Osteoblast (primary cell): ENCODE measurements at regions not wholly inside any gene's neighbourhood (a gene's known extent, or its start where the extent isn't known, plus 50 kb on each side); places are given as distances from the start of the nearest gene placed in this dataset.

ENCODE experiments used
- DNase-seq: peaks from one replicate; pipeline ENCODE4 v3.0.0; 2011; ENCODE audit warnings: low spot score, mixed read lengths; ENCODE audit not compliant: insufficient read length; ENCODE audit errors: missing footprints
- H2AFZ ChIP-seq: 2 replicates; pipeline ENCODE4 v1.6.0; 2011; ENCODE audit warnings: mild to moderate bottlenecking, low read length
- H3K27ac ChIP-seq: 2 replicates; pipeline ENCODE4 v1.5.1; 2011; ENCODE audit warnings: mild to moderate bottlenecking, low read depth, low read length, moderate library complexity
- H3K27me3 ChIP-seq: 2 replicates; pipeline ENCODE4 v1.6.0; 2012; ENCODE audit warnings: mild to moderate bottlenecking, control low read depth, inconsistent platforms, low read length, moderate library complexity; ENCODE audit not compliant: insufficient read depth
- H3K36me3 ChIP-seq: 2 replicates; pipeline ENCODE4 v1.5.1; 2011; ENCODE audit warnings: mild to moderate bottlenecking, low read length, control low read depth, moderate library complexity; ENCODE audit not compliant: insufficient read depth
- H3K4me1 ChIP-seq: 2 replicates; pipeline ENCODE4 v1.5.1; 2011; ENCODE audit warnings: mild to moderate bottlenecking, low read length, control low read depth, moderate library complexity; ENCODE audit not compliant: insufficient read depth
- H3K4me2 ChIP-seq: 2 replicates; pipeline ENCODE4 v1.6.0; 2011; ENCODE audit warnings: mild to moderate bottlenecking, low read length; ENCODE audit not compliant: insufficient read depth
- H3K4me3 ChIP-seq: fragments of 200-600 bp; sonication (generic); 3 replicates; pipeline ENCODE4 v1.5.1; 2012; ENCODE audit warnings: mild to moderate bottlenecking, low read length, inconsistent platforms; ENCODE audit not compliant: insufficient read depth
- H3K79me2 ChIP-seq: 2 replicates; pipeline ENCODE4 v1.6.0; 2012; ENCODE audit warnings: mild to moderate bottlenecking, low read length, control low read depth, inconsistent platforms; ENCODE audit not compliant: insufficient read depth
- H3K9me3 ChIP-seq: 2 replicates; pipeline ENCODE4 v1.5.1; 2011; ENCODE audit warnings: low read depth, low read length, control low read depth
- H4K20me1 ChIP-seq: 2 replicates; pipeline ENCODE4 v1.6.0; 2012; ENCODE audit warnings: mild to moderate bottlenecking, low read length, control low read depth; ENCODE audit not compliant: insufficient read depth
- TF ChIP-seq, protein P1 (sequence below): IDR thresholded peaks from 2 replicates; pipeline ENCODE4 v1.5.1; 2011; ENCODE audit warnings: mild to moderate bottlenecking, low read depth, low read length, moderate library complexity; ENCODE audit errors: extremely low read depth

- no peak overlapping the region for H2AFZ ChIP-seq
- no peaks in the 10 kb centered on the region for H3K27me3 ChIP-seq
- no peak overlapping the region for H3K27ac ChIP-seq
- peaks cover 39% of the 10 kb centered on the region for H3K4me1 ChIP-seq
- no peaks in the 10 kb centered on the region for H3K9me3 ChIP-seq
- H3K4me3 ChIP-seq, result no peak overlapping the region
- no peak for DNase-seq
- no peak overlapping the region for H3K4me2 ChIP-seq
- peaks cover 39% of the 10 kb centered on the region for H3K36me3 ChIP-seq
- H3K79me2 ChIP-seq, result peaks cover 66% of the 10 kb centered on the region
- no peaks in the 10 kb centered on the region for H4K20me1 ChIP-seq
- TF ChIP-seq, protein P1, sequence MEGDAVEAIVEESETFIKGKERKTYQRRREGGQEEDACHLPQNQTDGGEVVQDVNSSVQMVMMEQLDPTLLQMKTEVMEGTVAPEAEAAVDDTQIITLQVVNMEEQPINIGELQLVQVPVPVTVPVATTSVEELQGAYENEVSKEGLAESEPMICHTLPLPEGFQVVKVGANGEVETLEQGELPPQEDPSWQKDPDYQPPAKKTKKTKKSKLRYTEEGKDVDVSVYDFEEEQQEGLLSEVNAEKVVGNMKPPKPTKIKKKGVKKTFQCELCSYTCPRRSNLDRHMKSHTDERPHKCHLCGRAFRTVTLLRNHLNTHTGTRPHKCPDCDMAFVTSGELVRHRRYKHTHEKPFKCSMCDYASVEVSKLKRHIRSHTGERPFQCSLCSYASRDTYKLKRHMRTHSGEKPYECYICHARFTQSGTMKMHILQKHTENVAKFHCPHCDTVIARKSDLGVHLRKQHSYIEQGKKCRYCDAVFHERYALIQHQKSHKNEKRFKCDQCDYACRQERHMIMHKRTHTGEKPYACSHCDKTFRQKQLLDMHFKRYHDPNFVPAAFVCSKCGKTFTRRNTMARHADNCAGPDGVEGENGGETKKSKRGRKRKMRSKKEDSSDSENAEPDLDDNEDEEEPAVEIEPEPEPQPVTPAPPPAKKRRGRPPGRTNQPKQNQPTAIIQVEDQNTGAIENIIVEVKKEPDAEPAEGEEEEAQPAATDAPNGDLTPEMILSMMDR, result no peak
Observed at GRCh38 chr14:71654810-71655209, 277.4 kb upstream of the RGS6 start.

DNA sequence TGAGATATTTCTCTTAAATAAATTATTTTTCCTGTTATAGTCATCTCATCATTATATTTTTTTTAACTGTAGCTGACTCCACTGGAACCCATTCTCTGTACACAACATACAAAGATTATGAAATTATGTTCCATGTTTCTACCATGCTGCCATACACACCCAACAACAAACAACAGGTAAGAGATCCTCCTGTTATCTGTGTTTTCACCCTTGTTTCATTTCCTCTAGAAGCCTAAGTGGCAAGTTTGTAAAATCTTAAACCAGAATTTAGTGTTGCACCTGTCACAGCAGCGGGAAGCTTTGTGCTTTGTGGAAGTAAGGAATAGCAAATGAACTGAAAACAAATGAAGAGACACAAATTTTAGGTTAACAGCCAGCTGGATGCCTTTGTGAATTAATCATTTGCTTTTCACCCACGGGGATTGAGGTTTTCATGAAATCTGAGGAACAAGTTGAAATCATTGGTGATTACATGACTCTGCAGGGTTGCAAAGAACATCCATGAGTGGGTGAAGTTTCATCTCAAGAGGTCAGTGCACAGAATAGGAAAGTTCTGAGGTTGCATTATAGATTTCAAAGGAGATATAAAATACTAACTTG, 273.9 kb upstream of the RGS6 start:
- DNase-seq, result no peak
- H3K27me3 ChIP-seq, result no peaks in the 10 kb centered on the region
- no peaks in the 10 kb centered on the region for H3K9me3 ChIP-seq
- H3K79me2 ChIP-seq, result peaks cover 49% of the 10 kb centered on the region
- TF ChIP-seq, protein P1, result no peak
- H3K4me2 ChIP-seq, result peak overlapping the region; percentile 37
- H3K4me1 ChIP-seq, result peaks cover 17% of the 10 kb centered on the region
- no peaks in the 10 kb centered on the region for H4K20me1 ChIP-seq
- H2AFZ ChIP-seq, result no peak overlapping the region
- H3K4me3 ChIP-seq, result no peak overlapping the region
- H3K27ac ChIP-seq, result peak overlapping the region; percentile 54
- H3K36me3 ChIP-seq, result peaks cover 43% of the 10 kb centered on the region

GRCh38 chr14:71659159-71659558, 273.1 kb upstream of the RGS6 start:
- peak overlapping the region; percentile 54 for H3K27ac ChIP-seq
- peaks cover 18% of the 10 kb centered on the region for H3K4me1 ChIP-seq
- no peaks in the 10 kb centered on the region for H3K9me3 ChIP-seq
- no peaks in the 10 kb centered on the region for H4K20me1 ChIP-seq
- H3K36me3 ChIP-seq, result peaks cover 40% of the 10 kb centered on the region
- no peak overlapping the region for H2AFZ ChIP-seq
- H3K27me3 ChIP-seq, result no peaks in the 10 kb centered on the region
- no peak overlapping the region for H3K4me3 ChIP-seq
- peak overlapping the region; percentile 37 for H3K4me2 ChIP-seq
- H3K79me2 ChIP-seq, result peaks cover 41% of the 10 kb centered on the region
- no peak for DNase-seq
- TF ChIP-seq, protein P1, result no peak

GRCh38 chr14:71661441-71661840, 270.8 kb upstream of the RGS6 start:
- Histone ChIP-seq H2AFZ (no peak overlapping the region), H3K4me1 (peaks cover 41% of the 10 kb centered on the region), H3K27ac (no peak overlapping the region), H4K20me1 (no peaks in the 10 kb centered on the region), H3K4me2 (no peak overlapping the region), H3K27me3 (no peaks in the 10 kb centered on the region), H3K79me2 (peaks cover 20% of the 10 kb centered on the region), H3K4me3 (no peak overlapping the region), H3K36me3 (peaks cover 31% of the 10 kb centered on the region), H3K9me3 (no peaks in the 10 kb centered on the region)
- no peak for DNase-seq
- TF ChIP-seq, protein P1, result no peak
